ENCODE measurements at regions not wholly inside any gene's neighbourhood (a gene's known extent, or its start where the extent isn't known, plus 50 kb on each side); places are given as distances from the start of the nearest gene placed in this dataset.

GRCh38 chr15:61500523-61500922, 271.4 kb upstream of the RORA start:
- TF ChIP-seq POLR2A (IDR thresholded peaks at IDR 0.05) (no peak), CTCF (IDR thresholded peaks at IDR 0.05) (no peak)

All from uterus (tissue), 2 donors.